Lower leg skin (tissue), 3 donors: ENCODE measurements at regions not wholly inside any gene's neighbourhood (a gene's known extent, or its start where the extent isn't known, plus 50 kb on each side); places are given as distances from the start of the nearest gene placed in this dataset.
"Not testable (repeated sequence)": the region's sequence is repeated elsewhere in the genome, so short reads cannot be mapped to it uniquely, and the experiment has no call there.

ENCODE experiments used
- CTCF ChIP-seq, 3 donors: fragments of 450-650 bp; IDR thresholded peaks; one replicate each; pipeline ENCODE4 v1.5.1; 2016; ENCODE audit warnings: antibody characterized with exemption in 3 of 3, mild to moderate bottlenecking in 3 of 3, moderate library complexity in 2 of 3
- POLR2A ChIP-seq, 2 donors: fragments of 450-650 bp; IDR thresholded peaks; one replicate each; pipeline ENCODE4 v1.6.1; 2016 to 2017; ENCODE audit warnings: antibody characterized with exemption in 2 of 2, mild to moderate bottlenecking in 1 of 2, moderate library complexity in 1 of 2

- not testable (repeated sequence) for TF ChIP-seq CTCF, POLR2A (IDR thresholded peaks at IDR 0.05)
Observed at GRCh38 chr21:8997443-8998390, 1523.7 kb upstream of the TPTE start.
